PC-3 (cell line): ENCODE measurements at regions not wholly inside any gene's neighbourhood (a gene's known extent, or its start where the extent isn't known, plus 50 kb on each side); places are given as distances from the start of the nearest gene placed in this dataset.

Experiments
- ATAC-seq: fragments of 200-7000 bp; cut with Tn5 transposase; 2 replicates; pipeline ENCODE4 v1.9.1; 2020; ENCODE audit warnings: mild to moderate bottlenecking, moderate library complexity
- BruUV-seq: library from RNA; stranded (reverse); fragments of 400-500 nt; replicated peaks from 2 replicates; lab custom pipeline; 2021; lab: Mats Ljungman, UMichigan
- CTCF ChIA-PET: fragments of 300-600 bp; sonication (Branson Sonifier 250); formaldehyde crosslinking; loops from one replicate; lab custom pipeline; 2022; ENCODE audit warnings: antibody characterized with exemption; lab: Charles Lee
- POLR2A ChIA-PET: fragments of 300-600 bp; sonication (Branson Sonifier 250); formaldehyde crosslinking; loops from one replicate; lab custom pipeline; 2022; ENCODE audit warnings: antibody characterized with exemption; ENCODE audit not compliant: unreplicated experiment; lab: Charles Lee
- DNase-seq: peaks from one replicate; pipeline ENCODE4 v3.0.0-alpha.2; 2015
- H2AFZ ChIP-seq: fragments of 300-600 bp; sonication (generic); 2 replicates; pipeline ENCODE4 v1.6.0; 2016; ENCODE audit warnings: antibody characterized with exemption, low read length
- H3F3A ChIP-seq: fragments of 300-600 bp; sonication (generic); one replicate; pipeline ENCODE4 v1.6.0; 2017; ENCODE audit warnings: antibody characterized with exemption, low read length, control low read depth, mild to moderate bottlenecking; ENCODE audit not compliant: unreplicated experiment
- H3K27ac ChIP-seq: fragments of 300-600 bp; sonication (generic); 2 replicates; pipeline ENCODE4 v1.5.1; 2016; ENCODE audit warnings: mild to moderate bottlenecking, low read length
- H3K27me3 ChIP-seq: fragments of 300-600 bp; sonication (generic); 2 replicates; pipeline ENCODE4 v1.6.1; 2016; ENCODE audit warnings: low read length, mixed read lengths
- H3K36me3 ChIP-seq: fragments of 300-600 bp; sonication (generic); 2 replicates; pipeline ENCODE4 v1.6.1; 2016; ENCODE audit warnings: low read depth, mixed run types, low read length, mixed read lengths
- H3K4me1 ChIP-seq: fragments of 300-600 bp; sonication (generic); 2 replicates; pipeline ENCODE4 v1.5.1; 2016; ENCODE audit warnings: low read length; ENCODE audit not compliant: insufficient read depth
- H3K4me2 ChIP-seq: fragments of 300-600 bp; sonication (generic); 2 replicates; pipeline ENCODE4 v1.6.0; 2016; ENCODE audit warnings: low read length
- H3K4me3 ChIP-seq: fragments of 300-600 bp; sonication (generic); 2 replicates; pipeline ENCODE4 v1.5.1; 2016; ENCODE audit warnings: mild to moderate bottlenecking, low read length, mixed read lengths
- H3K79me2 ChIP-seq: fragments of 300-600 bp; sonication (generic); 2 replicates; pipeline ENCODE4 v1.6.1; 2017; ENCODE audit warnings: low read length, mixed read lengths
- H3K9ac ChIP-seq: fragments of 300-600 bp; sonication (generic); 2 replicates; pipeline ENCODE4 v1.6.0; 2016; ENCODE audit warnings: mild to moderate bottlenecking, low read length
- H3K9me2 ChIP-seq: fragments of 300-600 bp; sonication (generic); replicated peaks from 2 replicates; pipeline ENCODE4 v1.6.1; 2016; ENCODE audit warnings: mixed run types, low read length, mixed read lengths
- H3K9me3 ChIP-seq: fragments of 300-600 bp; sonication (generic); 2 replicates; pipeline ENCODE4 v1.6.1; 2016; ENCODE audit warnings: low read length, mixed read lengths
- H4K20me1 ChIP-seq: fragments of 300-600 bp; sonication (generic); 2 replicates; pipeline ENCODE4 v1.6.1; 2016; ENCODE audit warnings: low read length, mixed read lengths
- CTCF ChIP-seq: fragments of 300-600 bp; sonication (generic); conservative IDR thresholded peaks from 2 replicates; pipeline ENCODE4 v1.5.1; 2017; ENCODE audit warnings: antibody characterized with exemption, low read depth, mild to moderate bottlenecking, low read length
- EZH2 ChIP-seq: fragments of 300-600 bp; sonication (generic); IDR thresholded peaks from one replicate; pipeline ENCODE4 v1.6.1; 2017; ENCODE audit warnings: antibody characterized with exemption, mild to moderate bottlenecking, low read length; ENCODE audit not compliant: unreplicated experiment
- EZH2phosphoT487 ChIP-seq: fragments of 300-600 bp; sonication (generic); IDR thresholded peaks from 2 replicates; pipeline ENCODE4 v1.6.1; 2018; ENCODE audit warnings: mild to moderate bottlenecking, antibody characterized with exemption, low read length, borderline replicate concordance
- intact Hi-C: fragments of 100-400 bp; cut with micrococcal nuclease; formaldehyde crosslinking; loops from 2 replicates; pipeline ENCODE4 v1.9.0; 2023

GRCh38 chr6:109902870-109903269 lies 75.2 kb upstream of the GPR6 start:
- H3K4me1 ChIP-seq: no peaks in the 10 kb centered on the region
- H3K4me3 ChIP-seq: no peak overlapping the region
- DNase-seq (no peak), ATAC-seq (no peak)
- intact Hi-C loops: no loop called here
- CTCF ChIA-PET: no interaction called here
- POLR2A ChIA-PET: no interaction called here
- no peaks in the 10 kb centered on the region for H3K9me3 ChIP-seq
- no peaks in the 10 kb centered on the region for H3K9me2 ChIP-seq
- H4K20me1 ChIP-seq: no peaks in the 10 kb centered on the region
- H2AFZ ChIP-seq: no peak overlapping the region
- no peaks in the 10 kb centered on the region for H3K36me3 ChIP-seq
- TF ChIP-seq EZH2 (no peak), EZH2phosphoT487 (no peak), CTCF (no peak)
- H3F3A ChIP-seq: no peaks in the 10 kb centered on the region
- BruUV-seq: no TSS peak
- no peak overlapping the region for H3K9ac ChIP-seq
- no peak overlapping the region for H3K27ac ChIP-seq
- no peak overlapping the region for H3K4me2 ChIP-seq
- no peaks in the 10 kb centered on the region for H3K27me3 ChIP-seq
- H3K79me2 ChIP-seq: no peaks in the 10 kb centered on the region

- Histone ChIP-seq H2AFZ (no peak overlapping the region), H3F3A (no peaks in the 10 kb centered on the region), H3K4me3 (no peak overlapping the region), H3K9me3 (no peaks in the 10 kb centered on the region), H3K9me2 (no peaks in the 10 kb centered on the region), H4K20me1 (no peaks in the 10 kb centered on the region), H3K79me2 (no peaks in the 10 kb centered on the region), H3K4me2 (no peak overlapping the region), H3K4me1 (no peaks in the 10 kb centered on the region), H3K36me3 (no peaks in the 10 kb centered on the region), H3K9ac (no peak overlapping the region), H3K27ac (no peak overlapping the region), H3K27me3 (no peaks in the 10 kb centered on the region)
- no TSS peak for BruUV-seq
- TF ChIP-seq EZH2phosphoT487 (no peak), EZH2 (no peak), CTCF (no peak)
- ATAC-seq (no peak), DNase-seq (no peak)
- ChIA-PET POLR2A (no interaction called here), CTCF (no interaction called here)
- intact Hi-C loops: no loop called here
Measured at GRCh38 chr6:109910571-109910970, 67.5 kb upstream of the GPR6 start.

- Histone ChIP-seq H3K79me2 (no peaks in the 10 kb centered on the region), H2AFZ (no peak overlapping the region), H3K36me3 (no peaks in the 10 kb centered on the region), H3K4me1 (no peaks in the 10 kb centered on the region), H3F3A (no peaks in the 10 kb centered on the region), H3K9me2 (no peaks in the 10 kb centered on the region), H3K9me3 (no peaks in the 10 kb centered on the region), H3K9ac (no peak overlapping the region), H3K27me3 (no peaks in the 10 kb centered on the region), H3K4me2 (no peak overlapping the region), H4K20me1 (no peaks in the 10 kb centered on the region), H3K27ac (no peak overlapping the region), H3K4me3 (no peak overlapping the region)
- POLR2A ChIA-PET: no interaction called here
- TF ChIP-seq EZH2: no peak
- no peak for TF ChIP-seq EZH2phosphoT487
- TF ChIP-seq CTCF: no peak
- DNase-seq (no peak), ATAC-seq (no peak)
- BruUV-seq: no TSS peak
- intact Hi-C loops: no loop called here
- CTCF ChIA-PET: no interaction called here
Measured at GRCh38 chr6:109912118-109912517, 66.0 kb upstream of the GPR6 start.
